OCI-M2 (cell line): ENCODE measurements at regions not wholly inside any gene's neighbourhood (a gene's known extent, or its start where the extent isn't known, plus 50 kb on each side); places are given as distances from the start of the nearest gene placed in this dataset.

ENCODE experiments used
- DNase-seq: peaks from one replicate; lab custom pipeline; 2025; ENCODE audit not compliant: unreplicated experiment; lab: John Stamatoyannopoulos, UW

DNA sequence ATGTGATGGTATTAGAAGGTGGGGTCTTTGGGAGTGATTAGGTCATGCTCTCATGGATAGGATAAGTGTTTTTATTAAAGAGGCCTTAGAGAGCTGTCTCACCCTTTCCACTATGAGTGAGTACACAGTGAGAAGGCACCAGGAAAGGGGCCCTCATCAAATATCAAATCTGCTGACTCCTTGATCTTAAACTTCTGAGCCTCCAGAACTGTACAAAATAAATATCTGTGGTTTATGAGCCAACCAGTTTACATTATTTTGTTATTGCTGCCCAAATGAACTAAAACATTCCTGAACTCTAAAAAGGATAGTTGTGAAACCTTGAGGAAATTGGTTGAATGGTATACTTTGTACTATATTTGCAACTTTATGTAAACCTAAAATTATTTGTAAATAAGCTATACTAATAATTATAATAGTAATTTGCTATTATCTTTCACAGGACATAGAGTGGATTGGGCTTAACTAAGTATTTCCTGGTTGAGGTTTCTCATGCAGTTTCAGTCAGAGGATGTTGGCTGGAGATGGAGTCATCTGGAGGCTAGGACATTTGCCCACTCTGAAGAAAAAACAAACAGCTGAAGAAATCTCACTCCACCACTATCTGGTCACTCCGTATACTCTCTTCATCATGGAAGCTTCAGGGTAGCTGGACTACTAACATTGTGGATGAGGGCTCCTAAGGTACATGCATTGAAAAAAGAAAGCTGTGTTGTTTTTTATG is 1068.6 kb upstream of the CADM2 start:
- no peak for DNase-seq

DNA sequence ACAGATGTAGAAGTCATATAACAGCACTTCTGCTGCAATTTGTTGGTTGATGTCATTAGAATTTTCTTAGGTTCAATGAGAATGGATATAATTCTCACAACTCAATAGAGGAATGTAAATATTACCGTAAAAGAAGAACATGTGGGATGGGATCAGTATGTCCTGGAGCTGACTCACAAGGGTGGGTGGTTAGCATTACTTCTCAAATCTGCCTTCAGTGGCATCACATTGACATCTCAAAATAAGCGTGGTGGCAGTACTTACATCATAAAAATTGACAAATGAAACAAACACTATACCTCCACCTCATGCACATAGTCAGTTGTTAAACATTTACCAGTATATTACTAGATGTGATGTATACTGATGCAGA is 1068.0 kb upstream of the CADM2 start:
- no peak for DNase-seq

DNA sequence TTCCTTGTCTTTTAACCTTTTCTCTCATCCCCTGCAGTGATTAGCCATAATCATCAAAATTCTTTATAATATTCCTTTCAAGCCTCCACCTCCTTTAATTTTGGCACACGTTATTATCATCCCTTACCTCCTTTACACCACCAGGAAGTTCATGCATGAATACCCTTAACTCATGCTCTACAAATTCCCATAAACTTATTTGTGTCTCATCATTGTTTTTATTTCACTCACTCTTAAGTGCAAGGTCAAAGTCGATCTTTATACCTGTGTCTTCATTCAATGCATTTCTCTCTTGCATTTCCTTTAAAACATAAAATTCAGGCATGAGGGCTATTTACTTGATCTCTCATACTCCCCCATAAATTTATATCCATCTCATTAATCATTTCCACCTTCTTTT is 1064.6 kb upstream of the CADM2 start:
- DNase-seq: no peak

DNA sequence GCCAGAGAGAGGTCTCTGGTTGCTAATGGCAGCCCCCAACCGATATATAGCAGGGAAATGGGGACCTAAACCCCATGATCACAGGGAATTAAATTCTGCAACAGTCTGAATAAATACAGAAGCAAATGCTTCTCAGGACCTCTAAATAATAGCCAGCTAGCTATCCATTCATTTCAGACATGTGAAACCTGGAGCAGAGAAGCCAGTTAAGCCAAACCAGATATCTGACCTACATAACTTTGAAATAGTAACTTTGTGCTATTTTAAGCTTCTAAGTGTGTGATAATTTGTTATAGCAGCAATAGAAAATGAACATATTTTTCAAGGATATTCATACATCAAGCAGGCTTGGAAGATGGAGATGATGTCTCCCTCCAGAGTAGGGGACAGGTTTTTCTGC is 1062.9 kb upstream of the CADM2 start:
- DNase-seq: no peak

DNA sequence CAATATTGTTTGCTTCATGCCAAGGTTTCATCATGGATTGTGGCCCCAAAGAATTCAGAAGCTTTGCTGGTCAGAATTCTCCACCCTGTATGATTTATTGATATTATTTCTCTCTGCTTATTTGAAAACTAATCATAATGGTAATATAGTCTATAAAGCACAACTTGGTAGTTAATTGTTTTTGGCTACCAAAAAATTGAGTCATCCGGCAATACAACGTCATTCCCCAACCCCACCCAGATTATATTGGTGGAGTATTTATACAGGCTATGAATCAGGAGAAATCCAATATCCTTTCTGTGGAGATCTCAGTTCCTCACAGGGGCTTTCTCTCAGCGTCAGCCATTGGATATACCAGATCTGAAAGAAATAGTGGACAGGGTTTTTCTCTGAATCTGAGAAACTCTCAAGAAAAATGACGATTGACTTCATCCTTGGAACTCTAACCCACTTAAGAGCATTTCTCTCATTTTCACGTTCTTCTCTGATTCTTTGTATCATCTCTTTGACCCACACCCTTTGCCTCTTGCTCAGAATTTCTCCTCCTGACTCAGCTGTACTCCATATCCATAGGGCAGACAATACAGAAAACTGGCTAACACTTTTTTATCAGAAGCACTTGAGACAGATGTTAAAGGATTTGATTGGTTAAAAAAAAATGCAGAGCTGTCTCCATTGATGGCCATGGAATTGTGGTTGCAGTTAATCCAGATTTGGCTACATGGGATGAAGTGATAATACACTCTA is 1055.8 kb upstream of the CADM2 start:
- DNase-seq: no peak

DNA sequence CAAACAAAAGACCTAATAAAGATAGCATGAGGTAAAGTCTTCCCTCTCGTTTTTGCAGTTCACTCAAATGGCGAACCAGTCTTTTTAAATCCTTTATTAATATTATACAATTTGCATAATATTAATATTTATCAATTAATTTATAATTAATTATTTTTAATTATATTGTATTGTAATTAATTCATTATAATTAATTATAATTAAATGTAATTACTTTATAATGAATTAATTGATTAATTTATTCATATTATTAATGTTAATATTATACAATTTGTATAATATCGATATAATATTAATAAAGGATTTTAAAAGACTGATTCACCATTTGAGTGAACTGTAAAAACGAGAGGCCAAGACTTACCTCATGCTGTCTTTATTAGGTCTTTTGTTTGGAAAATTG is 1045.4 kb upstream of the CADM2 start:
- DNase-seq: no peak

DNA sequence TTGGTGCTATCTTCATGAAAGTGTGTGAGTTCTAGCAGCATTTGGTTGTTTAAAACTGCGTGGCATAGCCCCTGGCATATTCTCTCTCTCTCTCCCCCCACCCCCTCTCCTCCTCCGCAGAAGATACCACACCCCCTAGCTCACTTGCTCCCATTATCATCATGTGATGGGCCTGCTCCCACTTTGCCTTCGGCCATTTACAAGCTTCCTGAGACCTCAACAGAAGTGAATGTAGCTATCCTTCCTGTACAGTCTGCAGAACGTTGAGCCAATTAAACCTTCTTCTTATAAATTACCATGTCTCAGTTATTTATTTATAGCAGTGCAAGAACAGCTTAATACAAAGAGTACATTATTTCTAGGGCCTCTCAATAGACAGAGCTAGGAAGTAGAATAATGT is 1032.5 kb upstream of the CADM2 start:
- DNase-seq: no peak

DNA sequence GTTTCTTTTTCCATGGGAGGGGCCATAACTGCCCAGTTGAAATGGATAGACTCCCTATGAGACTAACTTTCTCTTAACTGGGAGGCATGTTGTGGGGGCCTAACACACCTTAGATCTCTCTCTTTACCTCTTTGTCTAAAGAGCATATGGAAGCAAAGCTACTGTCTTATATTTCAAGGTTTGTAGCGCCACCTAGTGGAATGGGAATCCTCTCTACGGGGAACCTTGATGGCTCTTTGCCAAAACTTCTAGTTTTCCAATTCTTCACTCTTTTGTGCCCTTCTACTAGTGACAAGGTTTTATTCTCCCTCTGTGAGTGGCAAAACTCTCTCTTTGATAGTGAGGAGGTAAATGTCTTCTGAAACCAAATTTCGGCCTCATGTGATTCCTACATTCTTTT is 1030.4 kb upstream of the CADM2 start:
- no peak for DNase-seq

DNA sequence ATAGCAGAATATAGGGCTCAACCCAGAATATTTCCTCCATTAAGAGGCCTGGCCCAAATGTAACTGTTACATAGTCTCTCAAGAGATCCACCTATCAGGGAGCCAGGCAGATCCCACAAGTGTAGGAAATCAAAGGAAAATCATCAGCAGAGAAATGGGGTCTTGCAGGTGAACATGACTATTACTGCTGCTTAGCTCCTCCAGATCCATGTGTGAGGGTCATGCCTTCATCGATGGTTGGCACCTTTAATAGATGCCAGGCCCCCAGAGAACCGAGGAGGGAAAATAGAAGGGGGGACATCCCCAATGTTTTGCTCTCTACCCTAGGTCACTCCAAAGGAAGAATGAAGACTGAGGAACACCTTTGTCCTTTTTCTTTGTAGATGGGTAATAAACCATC is 1029.9 kb upstream of the CADM2 start:
- DNase-seq: no peak

DNA sequence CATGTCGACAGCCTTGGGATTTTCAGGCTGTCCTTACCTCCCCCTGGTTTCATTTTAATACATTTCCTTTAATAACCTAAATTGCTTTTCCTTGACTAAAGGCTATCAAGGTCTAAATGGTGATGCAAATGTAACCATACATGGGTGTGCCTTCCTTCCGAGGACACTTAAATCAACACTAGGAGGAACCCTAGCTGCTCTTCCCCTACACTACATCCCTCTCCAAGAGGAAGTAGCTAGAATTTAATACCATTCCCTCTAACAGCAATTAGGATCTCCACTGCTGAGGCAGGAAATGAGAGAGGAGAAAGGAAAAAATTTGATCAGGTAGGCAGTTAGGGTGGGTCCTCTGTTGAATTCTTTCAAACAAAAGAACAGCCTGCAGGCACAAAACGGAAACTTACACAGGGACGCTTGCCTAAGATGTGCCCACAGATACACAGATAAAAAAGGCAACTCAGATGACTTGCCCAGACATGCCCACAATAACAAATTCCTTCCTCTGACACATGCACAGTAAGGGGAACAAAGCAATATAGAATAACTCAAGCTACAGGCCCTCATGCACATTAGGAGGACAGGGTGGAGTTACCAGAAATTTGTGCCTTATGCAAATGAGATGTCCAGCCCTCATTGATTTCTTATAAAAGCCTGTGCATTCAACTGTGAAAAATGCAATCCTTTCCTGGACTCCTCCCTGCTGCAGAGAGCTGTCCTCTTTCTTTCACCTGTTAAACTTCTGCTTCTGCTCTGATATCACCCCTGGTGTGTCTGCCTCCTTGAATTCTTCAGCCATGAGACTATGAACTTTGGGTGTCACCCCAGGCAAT is 1024.4 kb upstream of the CADM2 start:
- DNase-seq: no peak

DNA sequence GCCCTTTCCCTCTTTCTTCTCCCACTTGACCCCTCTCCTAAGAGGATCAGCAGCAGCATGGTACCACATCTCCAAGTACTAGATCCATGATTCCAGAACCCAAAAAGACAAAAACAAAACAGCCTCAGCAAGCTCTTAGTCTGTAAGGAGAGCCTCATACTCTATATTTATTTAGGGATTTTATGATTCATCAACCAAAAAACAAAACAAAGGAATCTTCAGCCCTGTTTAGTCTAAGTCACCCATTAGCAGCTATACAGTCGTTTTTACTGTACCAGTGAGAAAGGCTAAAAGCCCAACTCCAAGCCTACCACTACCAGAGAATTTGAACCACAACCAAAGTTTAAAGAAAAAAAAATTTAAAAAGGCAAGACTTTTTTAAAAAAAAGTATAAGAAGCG is 1020.3 kb upstream of the CADM2 start:
- no peak for DNase-seq

DNA sequence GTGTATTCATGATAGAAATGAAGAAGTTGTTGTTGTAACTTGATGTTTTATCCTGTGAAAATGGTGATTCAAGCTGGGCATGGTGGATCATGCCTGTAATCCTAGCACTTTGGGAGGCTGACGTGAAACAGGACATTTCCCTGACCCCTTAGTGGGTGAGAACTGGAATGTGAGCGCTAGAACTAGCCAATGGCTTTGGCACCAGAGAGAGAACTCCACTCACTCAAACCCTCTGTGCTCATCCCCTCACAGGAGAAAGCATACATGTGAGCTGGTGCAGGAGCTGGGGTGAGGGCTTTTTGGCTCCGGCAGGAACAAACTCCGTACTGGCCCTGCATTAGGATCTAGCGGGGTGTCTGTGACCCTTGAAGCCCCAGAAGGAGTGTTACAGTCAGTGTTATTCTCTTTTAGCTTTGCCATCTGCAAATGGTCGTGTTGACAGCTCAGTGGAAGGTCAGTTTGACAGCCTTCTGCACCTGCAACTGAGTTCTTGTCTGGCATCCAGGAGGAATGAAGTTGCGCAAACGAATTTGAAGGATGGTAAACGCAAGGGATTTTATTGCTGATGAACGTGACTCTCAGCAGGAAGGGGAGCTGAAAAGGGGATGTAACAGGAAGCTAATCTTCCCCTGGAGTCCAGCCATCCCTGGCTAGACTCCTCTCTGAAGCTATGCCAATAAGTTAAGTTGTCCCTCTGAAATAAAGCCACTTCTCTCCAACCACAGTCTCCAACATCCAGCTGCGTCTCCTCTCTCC is 1016.6 kb upstream of the CADM2 start:
- DNase-seq: no peak

DNA sequence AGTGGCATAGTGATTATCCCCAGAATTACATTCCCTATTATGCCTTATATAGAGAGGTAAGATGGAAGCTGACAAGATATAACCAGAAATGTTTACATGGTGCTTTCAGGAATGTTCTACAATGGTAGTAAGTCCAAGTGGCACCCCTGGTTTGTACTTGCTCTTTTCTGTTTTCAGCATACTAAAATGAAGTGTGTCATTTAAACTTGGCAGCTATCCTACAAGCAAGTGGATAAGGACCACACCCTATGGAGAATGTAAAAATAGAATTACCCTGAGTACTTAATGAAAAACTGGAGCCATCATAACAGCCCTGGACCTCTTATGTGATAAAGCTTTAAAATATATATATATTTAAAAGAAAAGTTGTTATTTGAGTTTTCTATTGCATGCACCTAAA is 1012.7 kb upstream of the CADM2 start:
- DNase-seq: no peak

DNA sequence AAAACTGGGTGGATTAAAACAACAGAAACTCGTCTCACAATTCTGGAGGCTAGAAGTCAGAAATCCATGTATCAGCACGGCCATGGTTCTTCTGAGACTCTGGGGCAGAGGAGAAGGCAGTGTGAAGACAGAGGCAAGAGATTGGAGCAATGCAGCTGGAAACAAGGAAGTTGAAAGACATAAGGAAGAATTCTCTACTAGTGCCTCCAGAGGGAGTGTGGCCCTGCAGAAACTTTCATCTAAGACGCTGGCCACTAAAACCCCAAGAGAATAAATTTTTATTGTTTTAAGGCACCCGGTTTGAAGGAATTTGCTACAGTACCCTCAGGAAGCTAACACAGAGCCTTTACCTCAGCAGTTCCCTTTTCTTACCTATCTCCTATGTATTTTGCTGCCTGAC is 1012.2 kb upstream of the CADM2 start:
- no peak for DNase-seq

DNA sequence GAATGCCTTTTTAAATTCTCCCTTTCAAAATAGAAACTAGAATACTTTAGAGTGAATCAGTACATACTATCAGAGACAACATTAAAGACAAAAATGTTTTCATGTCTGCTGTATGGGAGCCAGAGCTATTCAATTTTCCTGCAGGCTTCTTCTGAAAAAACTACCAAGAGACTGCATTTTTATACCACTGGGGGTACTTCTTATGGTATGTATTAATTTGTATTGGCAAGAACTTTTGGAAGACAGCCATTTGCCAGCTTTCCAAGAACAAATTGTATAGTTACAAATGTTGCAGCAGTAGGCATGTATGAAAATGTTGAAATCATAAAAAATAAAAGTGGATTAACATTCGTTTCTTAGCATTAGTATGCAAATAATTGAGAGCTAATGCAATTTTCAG is 1010.0 kb upstream of the CADM2 start:
- no peak for DNase-seq

DNA sequence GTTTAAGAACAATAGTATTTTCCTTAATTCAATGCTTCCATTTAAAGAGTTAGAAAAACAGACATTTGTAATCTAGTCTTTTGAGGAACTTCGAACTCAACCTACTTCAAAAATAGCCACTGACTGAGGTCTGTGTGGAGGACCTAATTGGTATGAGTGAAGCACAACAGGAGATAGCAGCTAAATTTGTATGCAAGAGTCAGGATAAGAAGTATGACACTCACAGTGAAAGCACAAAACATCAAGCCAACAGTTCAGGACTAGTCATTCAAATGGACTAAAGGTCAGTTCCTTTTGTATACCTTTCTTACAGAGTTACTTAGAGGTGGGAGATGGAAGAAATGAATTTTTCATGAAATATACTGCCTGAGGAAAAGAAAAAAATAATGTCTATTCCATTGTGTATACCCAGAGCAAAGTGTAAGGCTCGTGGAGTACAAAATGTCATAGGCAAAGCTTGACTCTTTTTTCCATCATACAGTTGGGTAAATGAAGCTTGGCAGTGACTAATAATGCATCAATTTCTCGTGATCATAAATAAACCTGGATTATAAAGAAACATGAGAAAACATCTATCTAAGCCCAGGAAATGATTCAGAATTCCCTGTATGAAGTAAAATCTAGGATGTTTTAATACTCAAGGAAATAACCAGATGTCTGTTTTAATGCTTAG is 1005.2 kb upstream of the CADM2 start:
- no peak for DNase-seq

DNA sequence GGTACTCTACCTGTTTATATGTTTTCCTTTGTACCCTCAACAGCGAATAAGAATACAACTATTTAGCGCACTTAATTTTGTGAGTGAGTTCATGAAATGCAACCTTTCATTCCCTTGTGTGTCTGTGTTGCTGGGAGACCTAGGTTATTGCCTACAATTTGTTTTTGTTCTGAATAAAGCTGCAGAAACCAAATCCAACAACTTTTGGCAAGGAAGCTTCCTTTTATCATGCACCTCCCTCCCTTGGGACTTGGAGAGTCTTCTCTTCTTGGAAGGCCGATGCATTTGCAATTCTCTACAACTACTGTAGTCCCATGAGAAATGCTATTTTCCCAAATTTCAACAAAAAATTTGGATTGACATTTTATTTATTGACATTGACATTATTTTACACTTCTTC is 1002.4 kb upstream of the CADM2 start:
- DNase-seq: no peak

DNA sequence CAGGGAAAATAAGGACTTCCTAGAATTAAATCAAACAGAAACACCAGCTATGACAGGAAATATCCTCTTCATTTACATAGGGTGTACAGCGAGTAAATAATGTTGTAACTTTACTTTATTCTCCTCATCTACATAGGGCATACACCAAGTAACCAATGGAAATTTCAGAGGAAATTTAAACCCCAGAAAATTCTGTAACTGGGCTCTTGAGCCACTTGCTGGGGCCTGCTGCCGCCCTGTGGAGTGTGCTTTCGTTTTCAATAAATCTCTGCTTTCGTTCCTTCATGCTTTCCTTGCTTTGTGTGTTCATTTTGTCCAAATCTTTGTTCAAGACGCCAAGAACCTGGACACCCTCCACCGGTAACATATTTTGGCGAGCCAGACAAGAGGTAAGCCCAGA is 990.4 kb upstream of the CADM2 start:
- DNase-seq: no peak

DNA sequence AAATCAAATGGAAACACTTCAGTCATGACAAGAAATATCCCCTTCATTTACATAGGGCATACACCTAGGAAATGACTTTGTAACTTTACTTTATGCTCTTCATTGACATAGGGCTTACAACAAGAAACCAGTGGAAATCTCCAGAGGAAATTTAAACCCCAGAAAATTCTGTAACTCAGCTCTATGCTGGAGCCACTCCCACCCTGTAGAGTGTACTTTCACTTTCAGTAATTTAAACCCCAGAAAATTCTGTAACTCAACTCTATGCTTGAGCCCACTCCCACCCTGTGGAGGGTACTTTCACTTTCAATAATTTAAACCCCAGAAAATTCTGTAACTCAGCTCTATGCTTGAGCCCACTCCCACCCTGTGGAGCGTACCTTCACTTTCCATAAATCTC is 987.1 kb upstream of the CADM2 start:
- DNase-seq: no peak

DNA sequence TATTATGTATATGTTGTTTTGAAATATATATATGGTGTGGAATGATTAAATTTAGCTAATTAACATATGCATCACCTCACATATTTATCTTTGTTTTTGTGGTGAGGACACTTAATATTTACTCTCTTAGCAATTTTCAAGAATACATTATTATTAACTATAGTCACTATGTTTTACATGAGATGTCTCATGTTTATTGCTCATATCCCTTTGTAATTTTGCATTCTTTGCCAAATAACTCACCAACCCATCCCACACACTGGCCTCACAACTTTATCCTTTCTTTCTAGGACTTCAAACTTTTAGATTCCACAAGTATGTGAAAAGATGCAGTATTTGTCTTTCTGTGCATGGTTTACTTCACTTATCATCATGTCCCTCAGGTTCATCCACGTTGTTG is 950.2 kb upstream of the CADM2 start:
- no peak for DNase-seq

DNA sequence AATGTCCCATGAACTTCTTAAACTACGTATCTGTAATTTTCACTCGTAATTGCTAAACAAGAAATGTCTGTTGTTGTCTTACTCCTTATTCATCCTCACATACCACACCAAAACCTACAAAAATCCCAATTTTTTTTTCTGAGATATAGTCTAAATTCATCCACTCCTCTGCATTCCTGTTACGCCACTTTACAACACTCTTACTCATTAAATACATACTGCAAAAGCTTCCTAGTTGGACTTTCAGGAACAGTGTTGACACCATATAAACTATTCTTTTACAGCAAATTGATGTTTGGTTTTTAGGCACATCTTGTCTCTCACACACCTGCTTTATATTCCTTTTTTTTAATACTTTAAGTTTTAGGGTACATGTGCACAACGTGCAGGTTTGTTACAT is 934.9 kb upstream of the CADM2 start:
- no peak for DNase-seq
